Activated CD4-positive, alpha-beta T cell treated with anti-CD3 and anti-CD28 coated beads for 36 hours (primary cell): ENCODE measurements at regions not wholly inside any gene's neighbourhood (a gene's known extent, or its start where the extent isn't known, plus 50 kb on each side); places are given as distances from the start of the nearest gene placed in this dataset.

Experiments
- ATAC-seq: fragments of 200-7000 bp; cut with Tn5 transposase; one replicate; pipeline ENCODE4 v1.10.0; 2021; ENCODE audit warnings: mild to moderate bottlenecking, moderate library complexity
- CTCF ChIA-PET: fragments of 350-600 bp; sonication (Branson Sonifier 250); formaldehyde crosslinking; loops from one replicate; lab custom pipeline; 2021; ENCODE audit warnings: antibody characterized with exemption; lab: Charles Lee
- POLR2A ChIA-PET: fragments of 350-600 bp; sonication (Branson Sonifier 250); formaldehyde crosslinking; loops from one replicate; lab custom pipeline; 2021; ENCODE audit warnings: antibody characterized with exemption, inconsistent platforms; lab: Charles Lee
- DNase-seq: peaks from one replicate; pipeline ENCODE4 v3.0.0-alpha.2; 2020
- H3K27ac Mint-ChIP-seq: one replicate; pipeline ENCODE4 v1.8.0; 2021; ENCODE audit warnings: mixed read lengths
- H3K27me3 Mint-ChIP-seq: one replicate; pipeline ENCODE4 v1.8.0; 2021; ENCODE audit warnings: mixed read lengths
- H3K36me3 Mint-ChIP-seq: one replicate; pipeline ENCODE4 v1.8.0; 2021; ENCODE audit warnings: low read depth, mixed read lengths
- H3K4me1 Mint-ChIP-seq: one replicate; pipeline ENCODE4 v1.8.0; 2021; ENCODE audit warnings: mixed read lengths
- H3K4me3 Mint-ChIP-seq: one replicate; pipeline ENCODE4 v1.8.0; 2021; ENCODE audit warnings: mild to moderate bottlenecking, moderate library complexity, mixed read lengths
- H3K9me3 Mint-ChIP-seq: one replicate; pipeline ENCODE4 v1.8.0; 2021; ENCODE audit warnings: low read depth, mixed read lengths
- intact Hi-C, 2 experiments: fragments of 100-400 bp; cut with DNase I in 1 of 2; cut with micrococcal nuclease in 1 of 2; formaldehyde crosslinking; loops; one replicate each; pipeline versions ENCODE4 v1.14.2 to v1.15.1; 2022 to 2024; cut with DNase I, micrococcal nuclease

GRCh38 chr11:97254790-97255189 is 865.0 kb downstream of the JRKL start:
- no peaks in the 10 kb centered on the region for H3K4me1 Mint-ChIP-seq
- no peak overlapping the region for H3K4me3 Mint-ChIP-seq
- ATAC-seq (no peak), DNase-seq (no peak)
- CTCF ChIA-PET: no interaction called here
- peaks cover 5% of the 10 kb centered on the region for H3K9me3 Mint-ChIP-seq
- no peaks in the 10 kb centered on the region for H3K27me3 Mint-ChIP-seq
- no peak overlapping the region for H3K27ac Mint-ChIP-seq
- POLR2A ChIA-PET: no interaction called here
- intact Hi-C loops: no loop called here
- no peaks in the 10 kb centered on the region for H3K36me3 Mint-ChIP-seq

- Mint-ChIP-seq H3K27me3 (no peaks in the 10 kb centered on the region), H3K9me3 (peaks cover 6% of the 10 kb centered on the region), H3K4me1 (no peaks in the 10 kb centered on the region), H3K27ac (no peak overlapping the region), H3K36me3 (no peaks in the 10 kb centered on the region), H3K4me3 (no peak overlapping the region)
- ChIA-PET CTCF (no interaction called here), POLR2A (no interaction called here)
- intact Hi-C loops: no loop called here
- DNase-seq: no peak
- no peak for ATAC-seq
Observed at GRCh38 chr11:97259434-97259833, 869.6 kb downstream of the JRKL start.

GRCh38 chr11:97259884-97260283 is 870.1 kb downstream of the JRKL start:
- H3K36me3 Mint-ChIP-seq: no peaks in the 10 kb centered on the region
- CTCF ChIA-PET: no interaction called here
- intact Hi-C loops: no loop called here
- peaks cover 6% of the 10 kb centered on the region for H3K9me3 Mint-ChIP-seq
- no peak overlapping the region for H3K27ac Mint-ChIP-seq
- H3K4me3 Mint-ChIP-seq: no peak overlapping the region
- H3K4me1 Mint-ChIP-seq: no peaks in the 10 kb centered on the region
- POLR2A ChIA-PET: no interaction called here
- ATAC-seq (no peak), DNase-seq (no peak)
- H3K27me3 Mint-ChIP-seq: no peaks in the 10 kb centered on the region

- H3K9me3 Mint-ChIP-seq: peaks cover 4% of the 10 kb centered on the region
- H3K4me1 Mint-ChIP-seq: no peaks in the 10 kb centered on the region
- H3K4me3 Mint-ChIP-seq: no peak overlapping the region
- ChIA-PET POLR2A (no interaction called here), CTCF (no interaction called here)
- H3K27me3 Mint-ChIP-seq: no peaks in the 10 kb centered on the region
- no peaks in the 10 kb centered on the region for H3K36me3 Mint-ChIP-seq
- ATAC-seq (no peak), DNase-seq (no peak)
- no peak overlapping the region for H3K27ac Mint-ChIP-seq
- intact Hi-C loops: no loop called here
Observed at GRCh38 chr11:97263183-97263858, 873.5 kb downstream of the JRKL start.

- intact Hi-C loops: no loop called here
- peaks cover 6% of the 10 kb centered on the region for H3K9me3 Mint-ChIP-seq
Observed at GRCh38 chr11:97269527-97269926, 879.7 kb downstream of the JRKL start.

GRCh38 chr11:97279341-97279740 is 889.5 kb downstream of the JRKL start:
- Mint-ChIP-seq H3K4me1 (no peaks in the 10 kb centered on the region), H3K27me3 (no peaks in the 10 kb centered on the region), H3K4me3 (no peak overlapping the region), H3K36me3 (no peaks in the 10 kb centered on the region), H3K9me3 (peaks cover 20% of the 10 kb centered on the region), H3K27ac (no peak overlapping the region)
- DNase-seq: no peak
- intact Hi-C loops: no loop called here
- no peak for ATAC-seq
- CTCF ChIA-PET: no interaction called here
- POLR2A ChIA-PET: no interaction called here

More at GRCh38 chr11:97269527-97269926, 879.7 kb downstream of the JRKL start:
- Mint-ChIP-seq H3K36me3 (no peaks in the 10 kb centered on the region), H3K4me1 (no peaks in the 10 kb centered on the region), H3K27ac (no peak overlapping the region), H3K4me3 (no peak overlapping the region), H3K27me3 (no peaks in the 10 kb centered on the region)
- CTCF ChIA-PET: no interaction called here
- no peak for ATAC-seq
- DNase-seq: no peak
- POLR2A ChIA-PET: no interaction called here

- H3K4me3 Mint-ChIP-seq: no peak overlapping the region
- no peaks in the 10 kb centered on the region for H3K27me3 Mint-ChIP-seq
- ChIA-PET CTCF (no interaction called here), POLR2A (no interaction called here)
- H3K4me1 Mint-ChIP-seq: no peaks in the 10 kb centered on the region
- ATAC-seq (no peak), DNase-seq (no peak)
- peaks cover 15% of the 10 kb centered on the region for H3K9me3 Mint-ChIP-seq
- H3K36me3 Mint-ChIP-seq: no peaks in the 10 kb centered on the region
- intact Hi-C loops: no loop called here
- H3K27ac Mint-ChIP-seq: no peak overlapping the region
Observed at GRCh38 chr11:97280347-97280746, 890.5 kb downstream of the JRKL start.

GRCh38 chr11:97289823-97290222 is 900.0 kb downstream of the JRKL start:
- DNase-seq (no peak), ATAC-seq (no peak)
- Mint-ChIP-seq H3K36me3 (no peaks in the 10 kb centered on the region), H3K9me3 (peaks cover 10% of the 10 kb centered on the region), H3K27ac (no peak overlapping the region), H3K27me3 (no peaks in the 10 kb centered on the region), H3K4me3 (no peak overlapping the region), H3K4me1 (no peaks in the 10 kb centered on the region)
- CTCF ChIA-PET: no interaction called here
- intact Hi-C loops: no loop called here
- POLR2A ChIA-PET: no interaction called here

GRCh38 chr11:97290464-97291041 is 900.7 kb downstream of the JRKL start:
- Mint-ChIP-seq H3K27me3 (no peaks in the 10 kb centered on the region), H3K36me3 (no peaks in the 10 kb centered on the region)

GRCh38 chr11:97296301-97296700 is 906.5 kb downstream of the JRKL start:
- ATAC-seq (no peak), DNase-seq (no peak)
- no peaks in the 10 kb centered on the region for H3K27me3 Mint-ChIP-seq
- intact Hi-C loops: no loop called here
- no peaks in the 10 kb centered on the region for H3K36me3 Mint-ChIP-seq
- CTCF ChIA-PET: no interaction called here
- H3K4me1 Mint-ChIP-seq: no peaks in the 10 kb centered on the region
- H3K4me3 Mint-ChIP-seq: no peak overlapping the region
- POLR2A ChIA-PET: no interaction called here
- no peak overlapping the region for H3K27ac Mint-ChIP-seq
- peaks cover 6% of the 10 kb centered on the region for H3K9me3 Mint-ChIP-seq

More at GRCh38 chr11:97290464-97291041, 900.7 kb downstream of the JRKL start:
- H3K9me3 Mint-ChIP-seq: peaks cover 9% of the 10 kb centered on the region
- no peaks in the 10 kb centered on the region for H3K4me1 Mint-ChIP-seq
- ChIA-PET CTCF (no interaction called here), POLR2A (no interaction called here)
- no peak overlapping the region for H3K4me3 Mint-ChIP-seq
- no peak for ATAC-seq
- intact Hi-C loops: no loop called here
- no peak overlapping the region for H3K27ac Mint-ChIP-seq
- DNase-seq: no peak

- ChIA-PET CTCF (no interaction called here), POLR2A (no interaction called here)
- no peak overlapping the region for H3K4me3 Mint-ChIP-seq
- no peaks in the 10 kb centered on the region for H3K4me1 Mint-ChIP-seq
- DNase-seq (no peak), ATAC-seq (no peak)
- intact Hi-C loops: no loop called here
- no peaks in the 10 kb centered on the region for H3K36me3 Mint-ChIP-seq
- H3K27ac Mint-ChIP-seq: no peak overlapping the region
- H3K27me3 Mint-ChIP-seq: no peaks in the 10 kb centered on the region
- peaks cover 7% of the 10 kb centered on the region for H3K9me3 Mint-ChIP-seq
Observed at GRCh38 chr11:97309291-97309690, 919.5 kb downstream of the JRKL start.

- Mint-ChIP-seq H3K4me3 (no peak overlapping the region), H3K36me3 (no peaks in the 10 kb centered on the region), H3K4me1 (no peaks in the 10 kb centered on the region), H3K9me3 (peaks cover 15% of the 10 kb centered on the region), H3K27ac (no peak overlapping the region), H3K27me3 (no peaks in the 10 kb centered on the region)
- DNase-seq (no peak), ATAC-seq (no peak)
- CTCF ChIA-PET: no interaction called here
- POLR2A ChIA-PET: no interaction called here
- intact Hi-C loops: no loop called here
Observed at GRCh38 chr11:97325693-97326092, 935.9 kb downstream of the JRKL start.
